ENCODE measurements at regions not wholly inside any gene's neighbourhood (a gene's known extent, or its start where the extent isn't known, plus 50 kb on each side); places are given as distances from the start of the nearest gene placed in this dataset.
"Not testable (repeated sequence)": the region's sequence is repeated elsewhere in the genome, so short reads cannot be mapped to it uniquely, and the experiment has no call there.

DNA sequence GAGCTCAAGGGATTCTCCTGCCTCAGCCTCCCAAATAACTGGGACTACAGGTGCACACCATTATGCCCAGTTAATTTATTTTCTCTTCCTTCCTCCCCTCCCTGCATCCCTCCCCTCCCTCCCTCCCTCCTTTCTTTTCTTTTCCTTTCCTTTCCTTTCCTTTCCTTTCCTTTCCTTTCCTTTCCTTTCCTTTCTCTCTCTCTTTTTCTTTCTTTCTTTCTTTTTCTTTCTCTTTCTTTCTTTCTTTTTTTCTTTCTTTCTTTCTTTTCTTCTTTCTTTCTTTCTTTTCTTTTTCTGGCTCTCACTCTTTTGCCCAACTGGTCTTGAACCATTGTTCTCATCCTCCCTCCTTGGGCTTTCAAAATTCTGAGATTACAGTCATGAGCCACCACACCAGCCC, 873.0 kb upstream of the KLHL1 start:
- TF ChIP-seq CTCF, EP300 (IDR thresholded peaks at IDR 0.05): not testable (repeated sequence)

Data from sigmoid colon (tissue), 4 donors.